ENCODE measurements at regions not wholly inside any gene's neighbourhood (a gene's known extent, or its start where the extent isn't known, plus 50 kb on each side); places are given as distances from the start of the nearest gene placed in this dataset.

- TF ChIP-seq REST (IDR thresholded peaks at IDR 0.05; ENCODE audit: unreplicated experiment): no peak
Observed at GRCh38 chrX:51802917-51803688, 59.9 kb downstream of the GSPT2 start (continued).

GRCh38 chrX:51803833-51804232 lies 60.6 kb downstream of the GSPT2 start:
- H3K4me1 ChIP-seq (ENCODE audit: insufficient read depth): peaks cover 20% of the 10 kb centered on the region
- H3K9me2 ChIP-seq (ENCODE audit: insufficient read depth): no peaks in the 10 kb centered on the region
- ATAC-seq (no peak), DNase-seq (ENCODE audit: low spot score) (no peak)
- 0 out of 2 replicates have a peak overlapping the region, but pooled peaks have one; percentile 11 for H3K27ac ChIP-seq (ENCODE audit: low read depth)
- Mint-ChIP-seq H3K36me3 (ENCODE audit: low read depth) (peaks cover 24% of the 10 kb centered on the region), H3K4me3 (peak overlapping the region; percentile 99), H3K27ac (no peak overlapping the region), H3K27me3 (ENCODE audit: insufficient read depth, low read depth, poor library complexity) (peaks cover 2% of the 10 kb centered on the region), H3K4me1 (peaks cover 16% of the 10 kb centered on the region), H3K9me3 (no peaks in the 10 kb centered on the region; the same call in 2 of the 3 replicates)
- TF ChIP-seq ETS1 (IDR thresholded peaks at IDR 0.05) (no peak), CREB1 (CRISPR knock-in tag; IDR thresholded peaks at IDR 0.05; ENCODE audit: low read depth) (no peak), REST (IDR thresholded peaks at IDR 0.05; ENCODE audit: unreplicated experiment) (no peak), ZNF462 (CRISPR knock-in tag; IDR thresholded peaks at IDR 0.05) (no peak), POLR2AphosphoS5 (IDR thresholded peaks at IDR 0.05; ENCODE audit: low read depth) (no peak), ZNF331 (CRISPR knock-in tag; IDR thresholded peaks at IDR 0.05; ENCODE audit: low read depth) (no peak)
- H3K36me3 ChIP-seq (ENCODE audit: insufficient read depth): no peaks in the 10 kb centered on the region
- peaks cover 54% of the 10 kb centered on the region for H3K79me2 ChIP-seq (replicated peaks; ENCODE audit: insufficient read depth)
- no peaks in the 10 kb centered on the region; the same call in 1 of the 2 replicates for H4K20me1 ChIP-seq (replicated peaks; ENCODE audit: insufficient read depth)
- no peak overlapping the region for H2AFZ ChIP-seq
- H3K4me3 ChIP-seq: peak overlapping the region; percentile 59
- H3K27me3 ChIP-seq (ENCODE audit: insufficient read depth): no peaks in the 10 kb centered on the region
- peak overlapping the region; percentile 82 for H3K4me2 ChIP-seq
- H3F3A ChIP-seq (replicated peaks; ENCODE audit: low read depth): no peaks in the 10 kb centered on the region

All from GM23338 (cell line).